Stimulated activated CD4-positive, alpha-beta T cell treated with anti-CD3 and anti-CD28 coated beads, TNF-alpha, amount 100 ng/mL, for 48 hours (primary cell): ENCODE measurements at regions not wholly inside any gene's neighbourhood (a gene's known extent, or its start where the extent isn't known, plus 50 kb on each side); places are given as distances from the start of the nearest gene placed in this dataset.

Experiments used
- DNase-seq, 3 donors: peaks; one replicate each; pipeline ENCODE4 v3.0.0-alpha.2; 2020; ENCODE audit warnings: low read depth in 3 of 3

- DNase-seq: no peak
Observed at GRCh38 chr18:60445341-60445740, 72.8 kb upstream of the MC4R start.

GRCh38 chr18:60446821-60447220 lies 74.2 kb upstream of the MC4R start:
- DNase-seq: no peak

DNA sequence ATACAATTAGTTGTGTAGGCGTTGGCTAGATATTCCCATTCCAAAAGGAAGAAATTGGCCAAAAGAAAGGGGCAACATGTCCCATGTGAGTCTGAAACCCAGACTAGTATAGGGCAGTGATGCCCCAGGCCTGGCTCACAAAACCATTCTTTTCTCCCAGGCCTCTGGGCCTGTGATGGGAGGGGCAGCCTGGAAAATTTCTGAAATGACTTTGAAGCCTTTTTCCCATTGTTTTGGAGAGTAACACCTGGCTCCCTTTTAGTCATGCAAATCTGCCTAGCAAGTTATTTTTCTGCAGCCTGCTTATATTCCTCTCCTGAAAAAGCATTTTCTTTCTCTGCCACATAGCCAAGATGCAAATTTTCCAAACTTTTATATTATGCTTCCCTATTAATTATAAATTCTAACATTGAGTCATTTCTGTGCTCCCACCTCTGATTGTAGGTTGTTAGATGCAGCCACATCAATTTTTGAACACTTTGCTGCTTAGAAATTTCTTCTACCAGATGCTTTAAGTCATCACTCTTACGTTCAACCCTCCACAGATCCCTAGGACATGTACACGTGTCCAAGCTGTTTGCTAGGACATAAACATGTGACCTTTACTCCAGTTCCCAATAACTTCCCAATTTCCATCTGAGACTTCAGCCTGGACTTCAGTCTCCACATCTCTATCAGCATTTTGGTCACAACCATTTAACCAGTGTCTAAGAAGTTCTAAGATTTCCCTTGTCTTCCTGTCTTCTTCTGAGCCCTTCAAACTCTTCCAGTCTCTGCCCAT lies 76.1 kb upstream of the MC4R start:
- DNase-seq: no peak

GRCh38 chr18:60452421-60452820 lies 79.8 kb upstream of the MC4R start:
- DNase-seq: no peak

DNA sequence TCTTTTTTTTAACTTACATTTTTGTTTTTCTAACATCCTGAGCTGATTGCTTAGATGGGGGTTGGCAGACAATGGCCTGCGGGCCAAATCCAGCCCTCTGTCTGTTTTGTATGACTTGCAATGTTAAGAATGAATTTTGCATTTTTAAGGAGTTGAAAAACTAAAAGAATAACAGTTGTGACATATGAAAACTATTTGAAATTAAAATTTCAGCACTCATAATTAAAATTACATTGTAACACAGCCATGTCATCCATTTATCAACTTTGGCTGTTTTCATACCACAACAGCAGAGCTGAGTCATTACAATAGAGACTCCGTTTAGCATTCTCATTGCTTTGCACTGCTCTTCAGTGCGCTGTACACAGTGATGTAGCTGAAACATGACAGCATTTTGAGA lies 94.1 kb upstream of the MC4R start:
- DNase-seq: no peak

DNA sequence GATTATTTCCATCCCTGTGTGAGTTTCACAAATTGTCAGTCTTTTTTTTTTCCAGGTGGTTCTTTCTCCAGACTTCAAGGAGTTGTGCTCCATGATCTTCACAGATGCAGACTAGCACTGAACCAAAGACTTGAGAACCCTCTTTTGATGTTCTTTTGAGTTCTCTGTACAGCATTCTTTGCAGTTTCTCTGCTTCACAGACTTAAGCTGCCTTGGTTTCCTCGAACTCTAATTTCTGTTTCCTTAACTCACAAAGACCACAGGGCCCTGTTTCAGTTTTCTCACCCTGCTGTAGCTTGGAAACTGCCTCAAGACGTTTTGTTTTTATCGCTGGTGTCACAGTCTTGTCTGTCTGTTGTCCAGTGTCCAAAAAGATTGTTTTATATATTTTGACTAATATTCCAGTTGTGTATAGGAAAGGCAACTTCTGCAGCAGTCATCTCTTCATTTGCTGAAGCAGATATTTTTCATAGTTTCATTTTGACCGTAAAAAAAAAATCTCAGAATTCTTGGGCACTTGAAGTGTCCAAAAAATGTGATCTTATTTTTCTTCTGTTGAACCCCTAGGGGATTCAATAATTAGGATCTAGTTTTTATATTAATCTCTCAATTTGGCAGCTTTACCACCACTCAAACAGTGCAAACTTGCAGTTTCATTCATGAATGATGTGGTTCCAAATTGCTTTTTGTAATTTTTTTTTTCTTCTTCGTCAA lies 97.0 kb upstream of the MC4R start:
- no peak for DNase-seq

DNA sequence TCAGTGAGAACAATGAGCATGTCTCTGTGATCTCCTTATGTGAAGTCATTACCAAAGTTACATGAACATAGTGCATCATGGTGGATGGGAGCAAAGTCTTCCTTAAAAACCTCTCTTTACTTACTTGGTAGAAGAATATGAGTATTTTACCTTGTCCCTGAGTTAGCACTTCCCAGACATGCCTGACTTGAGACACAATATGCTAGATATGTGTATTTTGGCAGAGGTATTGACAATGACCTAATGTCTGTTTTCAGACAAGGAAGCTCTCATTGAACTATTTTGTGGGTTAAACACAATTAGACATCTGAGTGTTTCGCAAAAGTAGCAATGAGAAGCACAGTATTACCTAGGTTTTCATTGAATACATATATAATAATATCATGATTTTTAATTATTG lies 99.1 kb upstream of the MC4R start:
- DNase-seq: no peak

DNA sequence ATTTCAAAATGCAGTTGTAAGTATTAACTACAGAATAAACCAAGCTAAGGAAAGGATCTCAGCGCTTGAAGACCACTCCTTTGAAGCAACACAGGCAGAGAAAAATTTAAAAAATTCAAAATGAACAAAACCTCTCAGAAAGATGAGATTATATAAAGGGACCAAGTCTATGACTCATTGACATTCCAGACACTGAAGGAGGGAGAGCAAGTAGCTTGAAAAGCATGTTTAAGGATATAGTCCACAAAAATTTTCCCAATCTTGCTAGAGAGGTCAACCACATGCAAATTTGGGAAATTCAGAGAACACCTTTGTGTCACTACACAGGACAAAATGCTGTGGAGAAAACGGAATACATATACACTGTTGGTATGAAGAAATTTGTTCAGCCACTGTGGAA lies 112.6 kb upstream of the MC4R start:
- DNase-seq: no peak

DNA sequence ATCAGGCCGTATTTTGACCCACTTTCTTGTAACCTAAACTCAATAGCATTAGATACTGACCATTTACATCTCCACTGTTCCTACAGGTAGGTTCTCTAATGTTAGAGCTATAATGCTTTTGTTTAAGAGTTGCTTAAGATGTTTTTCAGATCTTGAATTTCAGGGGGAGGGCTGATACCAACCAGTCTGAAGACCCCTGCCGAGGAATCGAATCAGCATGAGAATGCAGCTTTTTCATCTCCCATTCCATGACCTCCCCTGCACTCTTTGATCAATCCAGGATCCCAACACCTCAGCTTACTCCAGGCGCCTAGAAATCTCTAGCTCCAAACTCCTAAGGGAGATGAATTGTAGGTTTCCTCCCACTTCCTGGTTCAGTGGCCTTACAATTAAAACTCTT lies 120.5 kb upstream of the MC4R start:
- no peak for DNase-seq

- DNase-seq: no peak
Observed at GRCh38 chr18:60499675-60500074, 127.1 kb upstream of the MC4R start.

DNA sequence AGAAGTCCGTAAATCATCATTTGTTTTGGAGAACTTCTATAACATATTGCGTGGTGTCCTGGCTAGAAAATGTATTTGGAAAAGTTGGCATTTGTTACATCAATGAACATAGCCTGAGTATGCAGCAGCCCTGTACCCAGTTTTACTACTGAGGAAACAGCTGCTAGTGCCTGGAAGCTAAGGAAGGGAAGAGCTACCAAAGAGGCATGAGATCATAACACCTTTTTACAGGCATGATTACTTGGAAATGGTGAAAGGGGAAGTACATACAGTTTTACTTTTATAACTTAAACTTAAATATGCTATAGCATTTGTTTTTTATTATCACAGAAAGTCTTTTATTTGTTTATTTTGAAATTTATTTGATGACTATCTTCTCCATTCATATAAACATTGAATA lies 128.4 kb upstream of the MC4R start:
- no peak for DNase-seq

DNA sequence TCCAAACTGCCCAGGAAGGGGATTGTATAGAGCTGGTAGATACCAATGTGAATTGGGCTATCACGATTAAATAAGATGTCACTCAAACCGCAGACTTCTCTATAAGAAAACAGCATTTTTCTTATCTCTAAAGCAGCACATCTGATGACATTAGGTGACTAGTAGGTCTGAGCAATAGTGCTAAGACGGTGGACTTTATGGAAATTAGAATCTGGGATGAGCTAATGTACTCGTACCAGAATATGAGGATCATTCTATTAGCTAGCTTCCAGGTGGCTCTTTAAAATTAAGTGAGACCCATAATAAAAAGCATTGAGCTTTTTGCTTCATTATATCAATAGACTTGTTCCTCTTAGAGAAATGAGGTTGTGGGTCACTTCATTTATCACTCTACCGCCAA lies 130.0 kb upstream of the MC4R start:
- DNase-seq: no peak

DNA sequence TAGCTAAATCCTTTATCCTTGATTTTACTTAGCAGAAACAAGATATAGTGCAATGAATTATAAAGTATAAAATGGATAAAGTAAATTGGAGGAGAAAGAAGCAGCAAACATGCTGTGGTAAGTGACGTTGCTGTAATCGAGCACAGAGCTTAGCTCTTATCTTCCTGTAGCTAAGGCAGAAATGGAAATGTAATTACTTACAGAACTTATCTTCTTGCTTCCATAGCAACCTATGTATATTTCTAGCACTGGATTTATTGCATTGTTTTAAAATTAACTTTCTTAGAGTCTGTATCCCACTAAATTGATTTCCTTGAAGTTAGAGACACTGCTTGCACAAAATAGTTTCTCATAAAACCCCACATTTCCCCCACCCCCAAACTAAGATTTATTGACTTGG lies 130.6 kb upstream of the MC4R start:
- DNase-seq: no peak

GRCh38 chr18:60506190-60506589 lies 133.6 kb upstream of the MC4R start:
- DNase-seq: no peak

GRCh38 chr18:60506682-60507081 lies 134.1 kb upstream of the MC4R start:
- no peak for DNase-seq

- DNase-seq: no peak
Observed at GRCh38 chr18:60508108-60508507, 135.5 kb upstream of the MC4R start.

GRCh38 chr18:60534538-60534937 lies 162.0 kb upstream of the MC4R start:
- DNase-seq: no peak

DNA sequence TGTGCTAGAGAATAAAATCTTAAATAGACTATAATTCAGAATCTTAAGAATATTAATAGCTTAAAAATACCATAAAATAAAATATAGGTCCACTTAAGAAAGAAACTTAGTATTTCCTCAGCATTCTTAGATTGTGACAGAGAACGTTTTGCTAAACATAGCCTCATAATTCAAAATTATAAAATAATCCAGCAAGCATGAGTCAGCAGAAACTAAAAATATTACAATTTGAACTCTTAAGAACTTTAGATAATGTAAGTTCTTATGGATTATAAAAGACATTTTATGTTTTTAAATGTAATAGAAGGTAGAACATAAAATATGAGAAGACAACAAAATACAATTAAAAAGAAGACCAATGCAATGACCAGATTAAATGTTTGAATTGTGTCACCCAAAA lies 164.5 kb upstream of the MC4R start:
- no peak for DNase-seq

DNA sequence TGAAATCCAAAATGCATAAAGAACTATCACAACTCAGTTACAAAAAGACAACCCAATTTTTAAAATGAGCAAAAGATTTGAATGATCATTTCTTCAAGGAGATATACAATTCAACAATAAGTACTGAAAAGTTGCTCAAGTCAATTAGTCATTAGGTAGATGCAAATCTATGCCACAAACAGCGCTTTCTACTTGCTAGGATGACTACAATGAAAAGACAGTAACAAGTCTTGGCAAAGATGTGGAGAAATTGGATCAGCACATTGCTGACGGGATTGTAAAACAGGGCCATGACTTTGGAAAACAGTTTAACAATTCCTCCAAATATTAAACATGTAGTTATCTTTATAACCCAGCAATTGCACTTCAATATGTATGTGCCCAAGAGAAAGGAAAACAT lies 166.3 kb upstream of the MC4R start:
- no peak for DNase-seq

GRCh38 chr18:60541661-60542060 lies 169.1 kb upstream of the MC4R start:
- DNase-seq: no peak

GRCh38 chr18:60543646-60544045 lies 171.1 kb upstream of the MC4R start:
- no peak for DNase-seq

DNA sequence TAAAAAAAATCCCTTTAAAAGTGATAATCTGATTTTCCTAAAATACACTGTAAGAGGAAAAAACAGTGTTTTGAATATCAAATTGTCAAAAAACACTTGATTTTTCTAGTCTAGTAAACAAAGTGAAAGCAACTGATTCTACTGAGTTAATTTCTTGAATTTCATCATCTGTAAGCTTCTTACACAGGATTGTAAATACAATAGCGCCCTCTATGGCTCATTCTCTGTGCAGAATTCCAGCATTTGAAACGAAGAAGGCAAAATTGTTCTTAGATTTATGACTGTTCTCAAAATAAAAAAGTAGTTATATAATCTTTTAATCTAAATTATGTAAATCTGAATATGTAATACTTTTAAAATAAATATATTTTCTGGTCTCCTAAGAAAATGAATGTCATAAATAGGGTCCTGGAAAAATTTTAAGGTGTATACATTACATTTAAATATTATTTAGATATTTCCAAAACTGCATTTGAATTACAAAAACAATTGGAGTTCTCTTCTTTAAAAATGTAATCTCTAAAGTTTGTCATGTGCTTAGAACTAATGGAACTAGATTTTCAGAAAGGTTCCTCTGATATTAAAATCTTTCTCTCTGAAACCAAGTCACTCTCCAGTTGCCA lies 176.9 kb upstream of the MC4R start:
- peak in 1 of 3 donors; percentile 2 for DNase-seq

DNA sequence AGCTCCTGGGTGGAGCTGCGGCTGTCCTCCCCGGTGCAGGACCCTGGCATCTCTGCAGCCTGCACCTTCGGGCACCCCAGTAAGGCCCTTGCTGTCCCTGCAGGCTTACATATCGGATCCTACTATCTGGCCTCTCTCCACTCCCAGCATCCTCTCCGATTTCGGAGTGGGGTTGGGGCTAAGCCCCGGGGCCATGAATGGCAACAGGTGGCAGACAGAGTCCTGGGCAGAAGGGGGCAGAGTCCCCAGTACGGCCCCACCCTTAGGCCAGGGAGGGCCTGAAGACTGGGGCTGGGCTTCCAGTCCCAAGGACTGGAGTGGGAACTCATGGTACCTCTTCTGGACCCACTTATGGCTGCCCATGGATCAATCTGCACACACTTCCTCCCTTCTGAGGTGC lies 180.4 kb upstream of the MC4R start:
- DNase-seq: no peak
